ENCODE measurements at regions not wholly inside any gene's neighbourhood (a gene's known extent, or its start where the extent isn't known, plus 50 kb on each side); places are given as distances from the start of the nearest gene placed in this dataset.

GRCh38 chr6:164008902-164009301 lies 594.4 kb downstream of the QKI start:
- no peak for DNase-seq

DNA sequence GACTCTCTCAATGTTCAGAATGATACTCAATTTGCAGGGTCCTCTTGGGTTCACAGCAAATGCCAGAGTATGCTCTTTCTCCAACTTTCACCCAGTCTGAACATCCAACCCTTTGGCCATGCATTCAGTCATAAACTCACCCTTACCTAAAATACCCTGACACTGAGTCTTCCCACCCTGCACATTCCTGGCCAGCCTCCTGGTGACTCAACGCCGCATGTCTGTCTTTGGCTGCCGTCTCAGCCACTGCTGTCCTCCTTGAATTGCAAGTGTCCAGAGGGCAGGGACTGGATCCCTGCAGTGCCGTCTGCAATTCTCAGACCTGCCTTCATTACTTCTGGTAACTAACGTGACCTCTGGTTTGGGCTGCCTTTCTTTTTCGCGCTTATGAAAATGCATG lies 593.4 kb downstream of the QKI start:
- no peak for DNase-seq

DNA sequence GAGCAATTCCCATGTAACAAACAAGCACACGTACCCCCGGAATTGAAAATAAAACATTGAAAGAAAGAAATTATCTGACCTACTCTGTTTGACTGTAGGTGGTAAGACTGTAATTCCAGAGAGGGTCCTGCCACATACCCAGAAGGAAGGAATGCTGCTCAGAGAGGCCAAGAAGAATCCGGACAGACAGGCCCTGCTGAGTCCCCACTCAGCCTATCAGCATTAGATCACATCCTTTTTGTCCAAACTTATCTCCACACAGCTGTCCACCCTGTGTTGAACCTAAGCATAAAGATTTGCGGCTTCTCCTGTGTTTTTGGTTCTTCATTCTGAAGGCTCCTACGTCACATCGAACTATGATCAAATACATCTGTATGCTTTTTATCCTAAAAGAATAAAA lies 591.9 kb downstream of the QKI start:
- no peak for DNase-seq

DNA sequence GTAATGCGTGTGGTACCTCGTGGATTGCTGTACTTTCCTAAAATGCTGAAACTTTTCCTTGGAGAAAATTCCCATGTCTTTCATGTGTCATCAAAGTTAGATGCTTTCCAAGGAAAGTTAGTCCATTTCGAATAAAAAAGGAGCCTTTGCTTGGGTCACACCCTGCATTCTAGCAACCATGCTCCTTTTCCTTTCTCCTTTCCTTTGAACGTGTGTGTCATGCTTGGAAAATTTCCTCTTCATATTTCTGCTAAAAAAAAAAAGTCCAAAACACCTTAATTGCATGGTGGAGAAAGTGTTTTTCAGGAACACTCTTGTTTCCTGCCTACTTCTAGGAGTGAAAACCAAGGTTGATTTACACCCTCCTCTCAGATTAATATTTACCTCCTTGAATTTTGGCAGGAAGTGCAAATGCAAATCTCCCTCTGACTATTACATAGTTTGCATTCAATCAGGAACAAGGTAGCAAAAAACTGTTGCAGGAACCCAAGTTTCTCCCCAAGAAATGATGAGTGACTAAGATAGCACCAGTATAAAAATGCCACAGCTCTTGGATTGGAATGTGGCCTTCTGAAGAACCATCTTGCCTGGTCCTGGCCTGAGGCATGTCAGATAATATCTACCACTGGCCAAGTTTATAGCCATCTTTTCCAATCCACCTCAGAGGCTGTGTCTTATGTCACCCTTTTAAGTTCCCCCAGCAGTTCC lies 590.6 kb downstream of the QKI start:
- no peak for DNase-seq

GRCh38 chr6:164000276-164000675 lies 585.8 kb downstream of the QKI start:
- no peak for DNase-seq

DNA sequence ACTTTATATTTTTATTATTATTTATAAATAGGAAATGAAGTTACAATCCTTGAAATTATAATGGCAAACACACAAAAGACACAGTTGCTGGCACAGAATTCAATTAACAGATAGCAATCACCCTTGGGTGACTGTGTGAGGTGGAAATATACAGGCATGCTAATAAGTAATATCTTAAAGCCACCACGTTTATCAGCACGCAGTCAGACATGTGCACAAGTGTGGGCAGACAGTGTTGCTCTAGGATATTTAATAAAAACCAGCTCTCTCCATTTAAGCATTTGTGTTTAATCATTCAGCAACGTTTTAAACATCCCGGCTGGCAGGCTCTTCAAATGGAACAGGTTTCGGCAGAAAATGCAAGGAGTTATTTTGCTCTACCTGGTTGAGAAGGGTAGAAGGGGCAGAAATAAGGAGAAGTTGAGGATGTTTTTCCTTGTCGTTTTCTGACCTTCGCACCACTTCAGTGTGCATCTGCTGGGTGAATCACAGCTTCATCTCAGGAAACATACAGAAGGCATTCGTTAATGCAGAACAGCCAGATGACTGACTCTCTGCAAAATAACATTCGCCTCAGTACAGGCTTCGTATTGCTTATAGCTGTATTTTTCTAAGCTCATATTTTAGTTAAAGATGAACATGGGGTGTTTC lies 585.1 kb downstream of the QKI start:
- DNase-seq, result no peak

DNA sequence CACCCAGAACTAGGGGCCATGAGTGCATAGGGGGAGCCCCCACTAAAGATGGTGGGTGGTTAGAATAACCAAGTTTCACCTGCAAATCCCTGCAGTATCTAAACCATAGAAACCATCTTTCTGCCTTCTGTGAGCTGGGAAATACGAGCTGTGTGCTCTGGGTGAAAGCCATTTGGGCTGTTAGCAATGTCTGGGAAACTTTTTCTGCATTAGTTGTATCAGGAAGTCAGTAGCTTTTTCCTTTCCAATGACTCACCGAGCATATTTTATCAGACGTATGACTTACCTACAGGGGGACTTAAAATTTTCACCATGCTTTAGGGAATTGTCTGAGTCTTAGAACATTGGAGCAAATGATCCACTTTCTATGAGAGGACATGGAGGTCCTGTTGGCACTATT lies 584.0 kb downstream of the QKI start:
- DNase-seq, result no peak

GRCh38 chr6:163996491-163996890 lies 582.0 kb downstream of the QKI start:
- DNase-seq, result no peak

GRCh38 chr6:163994566-163994965 lies 580.0 kb downstream of the QKI start:
- no peak for DNase-seq

- no peak for DNase-seq
These were observed 578.2 kb downstream of the QKI start for GRCh38 chr6:163992701-163993100.

DNA sequence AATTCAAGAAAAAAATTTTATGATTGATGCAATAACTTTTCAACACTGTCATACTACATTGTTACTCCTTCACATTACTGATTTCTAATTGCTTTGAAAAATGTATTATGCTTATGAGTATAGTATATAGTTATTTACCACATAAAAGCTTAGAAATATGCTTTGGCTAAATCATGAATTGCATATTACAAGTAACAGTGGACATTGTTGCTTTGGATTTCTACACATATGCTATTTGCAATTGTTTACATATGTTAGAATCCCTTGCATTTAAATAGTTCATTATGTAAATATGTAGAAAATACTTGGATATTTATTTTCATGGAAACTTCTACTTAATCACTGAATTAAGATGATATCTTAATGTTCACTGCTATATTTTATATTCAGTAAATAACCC lies 577.5 kb downstream of the QKI start:
- DNase-seq, result no peak

DNA sequence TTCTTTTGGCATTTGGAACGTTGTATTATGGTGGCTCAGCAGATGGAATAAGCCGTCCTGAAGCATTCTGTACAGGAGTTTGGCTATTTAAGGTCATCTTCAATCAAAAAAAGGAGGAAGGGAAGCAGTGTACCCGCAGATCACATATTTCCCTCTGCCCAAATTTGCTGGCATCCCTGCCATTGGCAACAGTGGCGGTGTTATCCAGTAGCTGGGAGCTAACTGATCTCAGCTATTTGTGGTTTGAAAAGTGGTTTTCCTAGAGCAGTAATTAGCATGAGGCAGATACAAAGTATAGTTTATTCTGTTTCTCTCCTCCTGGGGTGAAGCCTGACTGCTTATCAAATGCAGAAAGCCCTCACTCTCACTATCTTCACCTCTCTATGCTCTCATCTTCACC lies 576.8 kb downstream of the QKI start:
- no peak for DNase-seq

GRCh38 chr6:163986313-163986712 lies 571.8 kb downstream of the QKI start:
- no peak for DNase-seq

- DNase-seq, result no peak
These were observed 571.2 kb downstream of the QKI start for GRCh38 chr6:163985710-163986109.

DNA sequence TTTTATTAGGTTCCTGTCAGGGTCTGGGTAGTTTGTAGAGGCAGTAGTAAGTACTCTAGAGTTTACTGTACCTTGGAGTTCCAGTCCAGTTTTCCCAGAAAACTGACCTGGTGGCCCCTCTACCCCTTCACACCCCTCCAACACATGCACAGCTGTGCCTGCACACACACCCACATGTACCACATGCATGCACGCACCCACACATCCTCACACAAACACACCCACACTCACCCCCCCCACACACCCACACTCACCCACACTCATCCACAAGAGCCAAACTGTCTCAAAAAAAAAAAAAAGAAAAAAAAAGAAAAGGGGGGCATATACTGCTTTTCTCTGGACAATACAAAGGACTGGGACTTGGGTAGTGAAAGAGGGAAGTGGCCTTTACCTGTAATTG lies 570.5 kb downstream of the QKI start:
- no peak for DNase-seq

DNA sequence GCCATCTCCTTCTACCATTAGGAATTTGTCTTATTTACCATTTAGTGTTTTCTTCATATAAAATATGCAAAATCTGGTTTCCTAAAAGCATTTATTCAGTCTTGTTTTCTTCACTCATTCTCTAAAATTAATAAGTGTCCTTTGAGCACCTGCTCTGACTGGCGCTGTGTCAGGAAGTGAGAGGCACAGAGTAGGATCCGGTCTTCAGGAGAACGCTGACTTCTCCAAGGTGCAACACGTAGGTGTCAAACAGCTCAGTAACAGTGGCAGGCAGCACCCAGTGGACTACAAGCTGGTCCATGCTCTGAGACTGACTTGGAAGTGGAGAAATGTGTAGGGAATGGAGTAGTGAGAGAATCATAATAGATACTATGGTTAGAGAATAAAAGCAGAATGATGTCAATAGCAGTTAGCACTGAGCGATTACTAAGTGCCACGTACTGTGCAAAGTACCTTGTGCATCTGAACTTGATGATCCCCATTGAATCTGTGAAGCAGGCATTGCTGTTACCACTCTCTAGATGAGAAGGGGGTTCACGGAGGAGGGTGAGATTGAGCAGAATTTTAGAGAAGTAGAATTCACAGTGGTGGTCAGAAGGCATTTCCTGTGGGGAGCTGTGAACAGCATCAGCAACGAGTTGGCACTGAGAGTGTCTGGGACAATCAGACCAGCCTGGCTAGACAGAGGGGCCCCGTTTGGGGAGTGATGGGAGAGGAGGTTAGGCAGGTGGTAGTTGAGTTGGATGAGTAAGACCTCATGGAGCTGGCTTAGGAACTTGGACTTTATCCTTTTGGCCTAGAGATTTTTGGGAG lies 569.8 kb downstream of the QKI start:
- DNase-seq, result no peak

GRCh38 chr6:163983679-163984078 lies 569.2 kb downstream of the QKI start:
- no peak for DNase-seq

DNA sequence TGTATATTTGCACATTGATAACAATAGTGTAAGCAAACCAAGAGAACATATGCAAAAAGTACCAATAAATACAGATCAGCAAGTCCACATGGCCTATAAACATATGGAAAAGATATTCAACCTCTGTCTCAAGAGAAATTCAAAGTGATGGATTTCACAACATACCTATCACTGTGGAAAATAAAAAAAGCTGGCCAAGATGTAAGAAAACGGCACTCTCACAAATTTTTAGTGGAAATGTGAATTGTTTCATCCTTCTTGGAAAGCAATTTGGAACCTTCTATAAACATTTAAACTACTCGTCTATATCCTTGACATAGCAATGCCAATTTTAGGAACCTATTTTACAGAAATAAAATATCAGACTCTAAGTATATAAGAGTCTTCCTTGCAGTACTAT lies 559.8 kb downstream of the QKI start:
- DNase-seq, result no peak

DNA sequence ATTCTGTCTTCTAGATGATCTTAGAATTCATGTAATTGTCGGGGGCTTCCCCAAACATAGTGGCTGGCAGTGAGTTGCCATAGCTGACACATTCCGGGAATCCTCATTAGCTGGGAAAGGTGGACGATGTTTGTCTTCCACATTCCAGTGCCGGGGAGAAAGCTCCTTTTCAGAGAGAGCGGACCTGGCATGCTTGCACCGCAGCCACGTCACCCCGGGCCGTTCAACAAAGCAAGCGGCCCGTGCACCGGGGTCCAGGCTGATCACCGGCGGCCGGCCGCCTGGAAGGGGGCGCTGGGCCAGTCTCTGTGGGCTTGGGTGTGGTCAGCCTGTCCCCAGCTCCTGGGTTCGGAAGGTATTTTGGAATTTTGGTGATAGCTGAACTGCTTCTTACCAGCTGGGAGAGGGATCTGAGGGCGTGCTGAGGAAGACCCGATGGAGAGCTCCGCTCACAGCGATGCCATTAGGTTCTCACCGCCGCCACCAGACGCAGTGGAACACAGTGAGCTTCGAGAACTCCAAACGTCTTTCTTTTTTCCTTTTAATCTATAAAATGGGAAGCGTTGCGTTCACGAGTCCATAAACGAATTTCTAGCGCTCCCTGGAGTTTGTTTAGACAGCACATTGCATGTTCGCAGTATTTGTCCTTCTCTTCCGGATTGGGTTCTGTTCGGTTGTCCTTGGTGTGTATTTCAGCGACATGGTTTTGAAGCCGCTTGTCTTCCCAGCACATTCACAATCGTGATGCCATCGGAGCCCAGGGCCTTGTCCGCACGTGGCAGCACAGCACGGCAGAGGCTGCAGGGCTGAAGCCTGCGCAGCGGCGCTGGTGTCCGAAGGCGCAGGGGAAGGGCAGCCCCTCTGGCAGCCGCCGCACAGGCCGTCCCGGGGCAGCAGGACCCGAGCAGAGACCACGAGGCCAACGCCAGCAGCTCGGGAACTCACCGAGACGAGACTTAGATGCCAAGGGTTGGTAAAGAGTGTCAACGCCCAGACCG lies 557.6 kb downstream of the QKI start:
- no peak for DNase-seq

DNA sequence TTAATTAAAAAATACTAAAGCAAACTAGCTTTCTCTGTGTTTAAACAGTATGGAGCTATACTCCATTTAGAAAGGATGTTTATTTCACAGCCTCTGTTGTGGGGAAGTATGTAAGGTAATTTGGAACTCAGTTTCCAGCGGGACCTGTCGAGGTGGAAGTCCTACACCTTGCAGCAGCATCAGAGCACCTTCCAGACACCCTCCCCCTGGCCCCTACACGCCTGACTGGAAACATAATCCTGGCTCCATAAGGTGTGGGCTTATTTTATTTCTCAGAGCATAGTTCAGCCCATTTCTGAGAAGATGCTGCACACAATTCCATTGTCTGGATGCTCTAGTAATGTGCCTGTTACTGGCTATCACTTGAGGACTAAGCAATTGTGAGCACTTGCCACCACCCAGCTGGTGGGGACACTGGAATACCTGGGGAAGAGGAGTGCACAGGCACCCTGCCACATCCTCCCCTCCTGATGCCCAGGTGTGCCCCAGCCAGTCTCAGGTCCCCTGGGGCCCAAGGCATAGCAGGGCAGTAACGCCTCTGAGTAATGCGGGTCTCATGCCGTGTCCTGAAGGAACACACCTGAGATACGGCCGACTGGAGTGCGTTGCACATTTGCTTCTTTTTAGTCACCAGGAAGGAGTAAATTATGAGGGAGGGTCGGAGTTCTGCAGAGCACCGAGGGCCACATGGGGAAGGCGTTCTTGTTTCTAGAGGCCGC lies 556.5 kb downstream of the QKI start:
- no peak for DNase-seq

DNA sequence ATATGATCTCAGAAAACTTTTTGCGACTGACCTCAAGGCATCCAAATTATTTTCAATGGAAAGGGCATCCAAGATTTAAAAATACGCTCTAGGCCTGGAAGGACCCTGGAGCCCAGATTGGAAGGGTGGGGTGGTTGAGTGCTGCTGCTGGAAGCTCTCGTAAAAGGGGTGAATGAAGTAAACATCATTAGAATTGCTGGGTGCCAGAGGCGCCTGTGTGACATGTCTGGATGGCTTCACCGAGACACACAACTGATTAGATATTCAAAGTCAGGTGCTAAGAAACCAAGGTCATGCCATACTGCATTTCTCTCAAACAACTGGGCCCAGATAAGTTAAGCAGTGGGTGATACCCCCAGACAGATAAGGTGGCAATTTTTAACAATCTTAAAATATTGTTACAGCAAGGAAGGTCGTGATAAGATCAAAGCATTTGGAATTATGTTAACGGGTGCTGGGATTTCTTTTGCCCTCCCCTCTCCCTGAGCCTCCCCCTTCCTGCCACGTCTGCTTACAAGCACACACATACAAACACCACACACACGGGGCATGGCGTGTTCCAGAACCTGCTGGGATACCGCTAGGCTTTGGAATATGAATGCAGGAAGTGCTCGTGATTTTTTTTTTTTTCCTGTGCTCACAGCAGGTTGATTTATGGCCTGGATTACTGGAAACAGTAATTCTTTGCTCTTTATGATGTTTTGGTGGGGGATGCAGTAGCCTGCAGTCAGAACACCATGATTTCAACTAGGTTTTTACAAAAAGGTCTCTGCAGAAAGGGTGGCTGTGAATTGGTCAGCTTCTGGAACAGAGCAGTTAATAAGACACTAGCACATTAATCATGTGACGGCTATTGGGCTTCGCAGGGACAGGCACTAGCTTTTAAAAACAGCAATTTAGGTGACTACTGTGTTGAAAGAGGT lies 551.2 kb downstream of the QKI start:
- no peak for DNase-seq
